ENCODE measurements at regions not wholly inside any gene's neighbourhood (a gene's known extent, or its start where the extent isn't known, plus 50 kb on each side); places are given as distances from the start of the nearest gene placed in this dataset.
A peak's percentile ranks its signal among the peaks of the same experiment; 100 is the strongest.

- no peak overlapping the region for H3K27ac ChIP-seq (ENCODE audit: low read length in 2 of 2)
- POLR2A ChIA-PET: no interaction called here
- no peak overlapping the region for H2AFZ ChIP-seq (ENCODE audit: insufficient read depth, low read depth, low read length, poor library complexity, severe bottlenecking)
- H3K4me1 ChIP-seq (ENCODE audit: control insufficient read depth in 2 of 2, insufficient read depth in 2 of 2, low read length in 2 of 2): no peaks in the 10 kb centered on the region
- CTCF ChIA-PET: no interaction called here
- DNase-seq (peak; percentile 6), ATAC-seq (ENCODE audit: low read depth) (no peak)
- H3K9ac ChIP-seq (ENCODE audit: low read length): no peak overlapping the region
- H4K20me1 ChIP-seq (ENCODE audit: control insufficient read depth, insufficient read depth, low read length, poor library complexity, severe bottlenecking): no peaks in the 10 kb centered on the region
- H3K36me3 ChIP-seq (replicated peaks in 1 of 2; ENCODE audit: control extremely low read depth in 1 of 2, control insufficient read depth in 1 of 2, extremely low read depth in 1 of 2, insufficient read depth in 2 of 2, low read length in 1 of 2): no peaks in the 10 kb centered on the region
- Mint-ChIP-seq H3K9me3 (ENCODE audit: insufficient read depth) (no peaks in the 10 kb centered on the region), H3K27ac (no peak overlapping the region), H3K4me3 (no peak overlapping the region), H3K27me3 (peaks cover 35% of the 10 kb centered on the region), H3K4me1 (peaks cover 7% of the 10 kb centered on the region)
- peaks cover 0 to 18% (median 0%) of the 10 kb centered on the region in 4 experiments for H3K27me3 ChIP-seq (replicated peaks in 1 of 4; ENCODE audit: control extremely low read depth in 1 of 4, control insufficient read depth in 3 of 4, insufficient read depth in 4 of 4, low read length in 3 of 4)
- H3K4me2 ChIP-seq (replicated peaks; ENCODE audit: low read depth, low read length, poor library complexity, severe bottlenecking): no peak overlapping the region
- H3K79me2 ChIP-seq (ENCODE audit: control insufficient read depth, insufficient read depth, low read length): no peaks in the 10 kb centered on the region
- H3K9me3 ChIP-seq (ENCODE audit: control extremely low read depth in 1 of 3, control insufficient read depth in 2 of 3, insufficient read depth in 1 of 3, low read length in 2 of 3): no peaks in the 10 kb centered on the region
- H3K4me3 ChIP-seq (ENCODE audit: control extremely low read depth in 1 of 5, extremely low read depth in 1 of 5, insufficient read depth in 1 of 5, low read depth in 2 of 5, low read length in 4 of 5): no peak overlapping the region
- no peak for TF ChIP-seq EZH2 (IDR thresholded peaks at IDR 0.05; ENCODE audit: borderline replicate concordance, insufficient read depth, low read depth, low read length, poor library complexity, severe bottlenecking)
- TF ChIP-seq CTCF (IDR thresholded peaks at IDR 0.05): no peak
- intact Hi-C loops (cut with micrococcal nuclease): no loop called here
- WGBS (ENCODE audit: insufficient coverage): 44% methylated on average over 2 of the region's 3 CpGs
Observed at GRCh38 chr6:1470040-1470439, 80.7 kb downstream of the FOXF2 start.

- Histone ChIP-seq H3K27me3 (replicated peaks in 1 of 4; ENCODE audit: control extremely low read depth in 1 of 4, control insufficient read depth in 3 of 4, insufficient read depth in 4 of 4, low read length in 3 of 4) (peaks cover 0 to 18% (median 0%) of the 10 kb centered on the region in 4 experiments), H3K4me1 (ENCODE audit: control insufficient read depth in 2 of 2, insufficient read depth in 2 of 2, low read length in 2 of 2) (no peaks in the 10 kb centered on the region), H3K4me2 (replicated peaks; ENCODE audit: low read depth, low read length, poor library complexity, severe bottlenecking) (no peak overlapping the region), H3K79me2 (ENCODE audit: control insufficient read depth, insufficient read depth, low read length) (no peaks in the 10 kb centered on the region), H3K27ac (ENCODE audit: low read length in 2 of 2) (no peak overlapping the region), H3K36me3 (replicated peaks in 1 of 2; ENCODE audit: control extremely low read depth in 1 of 2, control insufficient read depth in 1 of 2, extremely low read depth in 1 of 2, insufficient read depth in 2 of 2, low read length in 1 of 2) (no peaks in the 10 kb centered on the region), H3K9me3 (ENCODE audit: control extremely low read depth in 1 of 3, control insufficient read depth in 2 of 3, insufficient read depth in 1 of 3, low read length in 2 of 3) (no peaks in the 10 kb centered on the region), H3K9ac (ENCODE audit: low read length) (no peak overlapping the region), H4K20me1 (ENCODE audit: control insufficient read depth, insufficient read depth, low read length, poor library complexity, severe bottlenecking) (no peaks in the 10 kb centered on the region), H2AFZ (ENCODE audit: insufficient read depth, low read depth, low read length, poor library complexity, severe bottlenecking) (no peak overlapping the region), H3K4me3 (ENCODE audit: control extremely low read depth in 1 of 5, extremely low read depth in 1 of 5, insufficient read depth in 1 of 5, low read depth in 2 of 5, low read length in 4 of 5) (no peak overlapping the region)
- intact Hi-C loops (cut with micrococcal nuclease): no loop called here
- Mint-ChIP-seq H3K27me3 (peaks cover 32% of the 10 kb centered on the region), H3K9me3 (ENCODE audit: insufficient read depth) (no peaks in the 10 kb centered on the region), H3K4me1 (peaks cover 7% of the 10 kb centered on the region), H3K4me3 (no peak overlapping the region), H3K27ac (no peak overlapping the region)
- TF ChIP-seq CTCF (IDR thresholded peaks at IDR 0.05) (no peak), EZH2 (IDR thresholded peaks at IDR 0.05; ENCODE audit: borderline replicate concordance, insufficient read depth, low read depth, low read length, poor library complexity, severe bottlenecking) (no peak)
- POLR2A ChIA-PET: no interaction called here
- CTCF ChIA-PET: no interaction called here
- DNase-seq (no peak), ATAC-seq (ENCODE audit: low read depth) (no peak)
Observed at GRCh38 chr6:1472643-1473042, 83.3 kb downstream of the FOXF2 start.
